Loucy (cell line): ENCODE measurements at regions not wholly inside any gene's neighbourhood (a gene's known extent, or its start where the extent isn't known, plus 50 kb on each side); places are given as distances from the start of the nearest gene placed in this dataset.

Source experiments
- H2AFZ ChIP-seq: fragments of 200-600 bp; sonication (generic); 2 replicates; pipeline ENCODE4 v1.6.0; 2016; ENCODE audit warnings: antibody characterized with exemption, mild to moderate bottlenecking, low read length, moderate library complexity
- H3F3A ChIP-seq: fragments of 200-600 bp; 2 replicates; pipeline ENCODE4 v1.6.0; 2016; ENCODE audit warnings: antibody characterized with exemption, low read depth, mild to moderate bottlenecking
- H3K27me3 ChIP-seq: fragments of 200-600 bp; sonication (generic); 2 replicates; pipeline ENCODE4 v1.6.1; 2014; ENCODE audit warnings: low read length, mild to moderate bottlenecking; ENCODE audit not compliant: insufficient read depth, poor library complexity, severe bottlenecking
- H3K36me3 ChIP-seq: fragments of 200-600 bp; sonication (generic); 2 replicates; pipeline ENCODE4 v1.6.1; 2016; ENCODE audit warnings: low read length; ENCODE audit not compliant: insufficient read depth
- H3K4me1 ChIP-seq: fragments of 200-600 bp; sonication (generic); 2 replicates; pipeline ENCODE4 v1.5.1; 2014; ENCODE audit warnings: low read length, mild to moderate bottlenecking; ENCODE audit not compliant: insufficient read depth, poor library complexity, severe bottlenecking
- H3K4me2 ChIP-seq: fragments of 200-600 bp; sonication (generic); 2 replicates; pipeline ENCODE4 v1.6.0; 2014; ENCODE audit warnings: antibody characterized with exemption, low read length, low read depth, mild to moderate bottlenecking; ENCODE audit not compliant: poor library complexity, severe bottlenecking
- H3K4me3 ChIP-seq: fragments of 200-600 bp; sonication (generic); 2 replicates; pipeline ENCODE4 v1.5.1; 2014; ENCODE audit warnings: low read length, mild to moderate bottlenecking, mixed read lengths; ENCODE audit not compliant: poor library complexity, severe bottlenecking
- H3K79me2 ChIP-seq: fragments of 200-600 bp; sonication (generic); 2 replicates; pipeline ENCODE4 v1.6.1; 2014; ENCODE audit warnings: low read length; ENCODE audit not compliant: insufficient read depth
- H3K9ac ChIP-seq: fragments of 200-600 bp; sonication (generic); 2 replicates; pipeline ENCODE4 v1.6.0; 2014; ENCODE audit warnings: mild to moderate bottlenecking, low read depth, low read length, moderate library complexity; ENCODE audit not compliant: poor library complexity, severe bottlenecking
- H3K9me2 ChIP-seq: fragments of 200-600 bp; sonication (generic); replicated peaks from 2 replicates; pipeline ENCODE4 v1.6.1; 2016; ENCODE audit warnings: low read depth, low read length, mixed read lengths
- H3K9me3 ChIP-seq: fragments of 200-600 bp; sonication (generic); 2 replicates; pipeline ENCODE4 v1.6.1; 2014; ENCODE audit warnings: mild to moderate bottlenecking, antibody characterized with exemption, low read length, low read depth; ENCODE audit not compliant: insufficient read depth
- H4K20me1 ChIP-seq: fragments of 200-600 bp; sonication (generic); 2 replicates; pipeline ENCODE4 v1.6.0; 2014; ENCODE audit warnings: antibody characterized with exemption, low read length, mild to moderate bottlenecking; ENCODE audit not compliant: insufficient read depth, poor library complexity, severe bottlenecking
- EZH2phosphoT487 ChIP-seq: fragments of 200-600 bp; IDR thresholded peaks from 2 replicates; pipeline ENCODE4 v1.6.1; 2018; ENCODE audit warnings: antibody characterized with exemption, mild to moderate bottlenecking, moderate library complexity, borderline replicate concordance
- TF ChIP-seq, protein P1 (sequence below): fragments of 200-600 bp; sonication (generic); conservative IDR thresholded peaks from 2 replicates; pipeline ENCODE4 v1.5.1; 2014; ENCODE audit warnings: mild to moderate bottlenecking, antibody characterized with exemption, low read length

GRCh38 chr16:88292007-88292970 lies 90.5 kb upstream of the ZNF469 start:
- Histone ChIP-seq H3K36me3 (no peaks in the 10 kb centered on the region), H3F3A (no peaks in the 10 kb centered on the region), H4K20me1 (no peaks in the 10 kb centered on the region), H2AFZ (no peak overlapping the region), H3K9ac (no peak overlapping the region), H3K79me2 (no peaks in the 10 kb centered on the region), H3K9me3 (no peaks in the 10 kb centered on the region), H3K4me2 (no peak overlapping the region), H3K9me2 (no peaks in the 10 kb centered on the region), H3K4me1 (no peaks in the 10 kb centered on the region), H3K4me3 (no peak overlapping the region), H3K27me3 (no peaks in the 10 kb centered on the region)
- TF ChIP-seq, protein P1, sequence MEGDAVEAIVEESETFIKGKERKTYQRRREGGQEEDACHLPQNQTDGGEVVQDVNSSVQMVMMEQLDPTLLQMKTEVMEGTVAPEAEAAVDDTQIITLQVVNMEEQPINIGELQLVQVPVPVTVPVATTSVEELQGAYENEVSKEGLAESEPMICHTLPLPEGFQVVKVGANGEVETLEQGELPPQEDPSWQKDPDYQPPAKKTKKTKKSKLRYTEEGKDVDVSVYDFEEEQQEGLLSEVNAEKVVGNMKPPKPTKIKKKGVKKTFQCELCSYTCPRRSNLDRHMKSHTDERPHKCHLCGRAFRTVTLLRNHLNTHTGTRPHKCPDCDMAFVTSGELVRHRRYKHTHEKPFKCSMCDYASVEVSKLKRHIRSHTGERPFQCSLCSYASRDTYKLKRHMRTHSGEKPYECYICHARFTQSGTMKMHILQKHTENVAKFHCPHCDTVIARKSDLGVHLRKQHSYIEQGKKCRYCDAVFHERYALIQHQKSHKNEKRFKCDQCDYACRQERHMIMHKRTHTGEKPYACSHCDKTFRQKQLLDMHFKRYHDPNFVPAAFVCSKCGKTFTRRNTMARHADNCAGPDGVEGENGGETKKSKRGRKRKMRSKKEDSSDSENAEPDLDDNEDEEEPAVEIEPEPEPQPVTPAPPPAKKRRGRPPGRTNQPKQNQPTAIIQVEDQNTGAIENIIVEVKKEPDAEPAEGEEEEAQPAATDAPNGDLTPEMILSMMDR, result no peak
- no peak for TF ChIP-seq EZH2phosphoT487

DNA sequence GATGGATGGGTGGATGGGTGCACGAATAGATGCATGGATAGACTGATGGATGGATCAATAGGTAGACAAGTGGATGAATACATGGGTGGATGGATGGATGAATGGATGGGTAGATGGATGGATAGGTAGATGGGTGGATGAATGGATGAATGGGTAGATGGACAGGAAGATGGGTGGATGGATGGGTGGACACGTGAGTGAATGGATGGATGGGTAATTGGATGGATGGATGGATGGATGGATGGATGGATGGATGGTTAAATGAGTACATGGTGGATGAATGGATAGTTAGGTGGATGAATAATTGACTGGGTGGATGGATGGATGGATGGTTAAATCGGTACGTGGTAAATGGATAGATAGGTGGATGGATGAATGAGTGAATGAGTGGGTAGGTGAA lies 89.7 kb upstream of the ZNF469 start:
- Histone ChIP-seq H3F3A (no peaks in the 10 kb centered on the region), H2AFZ (no peak overlapping the region), H3K9ac (no peak overlapping the region), H4K20me1 (no peaks in the 10 kb centered on the region), H3K9me2 (no peaks in the 10 kb centered on the region), H3K36me3 (no peaks in the 10 kb centered on the region), H3K4me1 (no peaks in the 10 kb centered on the region), H3K4me2 (no peak overlapping the region), H3K9me3 (no peaks in the 10 kb centered on the region), H3K79me2 (no peaks in the 10 kb centered on the region), H3K4me3 (no peak overlapping the region), H3K27me3 (no peaks in the 10 kb centered on the region)
- no peak for TF ChIP-seq EZH2phosphoT487
- TF ChIP-seq, protein P1, result no peak

GRCh38 chr16:88295671-88296436 lies 86.9 kb upstream of the ZNF469 start:
- Histone ChIP-seq H3K36me3 (no peaks in the 10 kb centered on the region), H3K4me1 (no peaks in the 10 kb centered on the region), H3K4me3 (no peak overlapping the region), H3K9me2 (no peaks in the 10 kb centered on the region), H3K4me2 (no peak overlapping the region), H3K79me2 (no peaks in the 10 kb centered on the region), H2AFZ (no peak overlapping the region), H3K27me3 (no peaks in the 10 kb centered on the region), H3F3A (no peaks in the 10 kb centered on the region), H3K9ac (no peak overlapping the region), H3K9me3 (no peaks in the 10 kb centered on the region), H4K20me1 (no peaks in the 10 kb centered on the region)
- TF ChIP-seq, protein P1, result no peak
- TF ChIP-seq EZH2phosphoT487, result no peak
